GM19395 (cell line): ENCODE measurements at regions not wholly inside any gene's neighbourhood (a gene's known extent, or its start where the extent isn't known, plus 50 kb on each side); places are given as distances from the start of the nearest gene placed in this dataset.

Experiments
- ATAC-seq: cut with Tn5 transposase; IDR thresholded peaks from one replicate; pipeline ENCODE4 v1.9.1; 2021; ENCODE audit warnings: mild to moderate bottlenecking, moderate library complexity; ENCODE audit not compliant: unreplicated experiment

GRCh38 chr12:17810399-17810798 is 279.6 kb downstream of the RERGL start:
- ATAC-seq, result no peak

- ATAC-seq, result no peak
These were observed 280.8 kb downstream of the RERGL start for GRCh38 chr12:17809206-17809605.

- no peak for ATAC-seq
These were observed 287.0 kb downstream of the RERGL start for GRCh38 chr12:17802657-17803641.

- no peak for ATAC-seq
These were observed 296.1 kb downstream of the RERGL start for GRCh38 chr12:17793854-17794253.

GRCh38 chr12:17778242-17778641 is 311.8 kb downstream of the RERGL start:
- ATAC-seq, result no peak

GRCh38 chr12:17763366-17763765 is 326.6 kb downstream of the RERGL start:
- ATAC-seq, result no peak

GRCh38 chr12:17759982-17760381 is 330.0 kb downstream of the RERGL start:
- no peak for ATAC-seq
